SH-SY5Y (cell line): ENCODE measurements at regions not wholly inside any gene's neighbourhood (a gene's known extent, or its start where the extent isn't known, plus 50 kb on each side); places are given as distances from the start of the nearest gene placed in this dataset.

Experiments
- GATA2 ChIP-seq: IDR thresholded peaks from 2 replicates; pipeline ENCODE4 v1.6.1; 2011; ENCODE audit warnings: mild to moderate bottlenecking, low read depth, low read length
- GATA3 ChIP-seq: IDR thresholded peaks from 2 replicates; pipeline ENCODE4 v1.6.1; 2011; ENCODE audit warnings: low read depth, mild to moderate bottlenecking, low read length, moderate library complexity

DNA sequence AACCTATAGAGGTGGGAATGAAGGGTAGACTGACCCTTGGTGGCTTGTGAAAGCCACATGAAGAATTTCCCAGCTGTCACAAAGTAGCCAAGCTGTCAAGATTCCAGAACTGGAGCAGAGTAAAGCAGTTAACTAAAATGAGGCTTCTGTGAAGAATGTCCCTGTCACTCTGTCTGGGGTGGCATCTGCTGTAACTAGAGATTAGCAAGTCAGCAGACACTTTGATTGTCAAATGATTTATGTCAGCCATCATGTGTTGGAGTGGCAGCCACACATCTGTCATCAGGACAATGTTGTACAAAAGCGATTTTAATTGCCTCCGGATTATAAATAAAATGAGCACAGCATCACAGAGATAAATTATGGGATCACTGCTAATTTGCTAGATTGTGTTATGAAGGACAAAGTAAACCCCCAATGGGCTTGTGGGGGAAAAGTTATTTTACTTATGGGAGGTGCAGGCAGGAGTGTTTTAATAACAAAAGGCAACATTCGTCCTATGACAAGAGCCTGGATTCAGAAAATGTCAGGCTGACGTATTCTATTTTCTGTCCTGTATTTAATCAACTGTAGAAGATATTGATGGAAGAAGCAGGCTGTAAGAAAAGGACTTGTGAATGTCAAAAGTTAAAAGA is 270.9 kb downstream of the FAM181B start:
- no peak for TF ChIP-seq GATA2
- TF ChIP-seq GATA3, result no peak
